DMS53 treated with DMSO at 0.1 percent for 48 hours (cell line): ENCODE measurements at regions not wholly inside any gene's neighbourhood (a gene's known extent, or its start where the extent isn't known, plus 50 kb on each side); places are given as distances from the start of the nearest gene placed in this dataset.

Experiments
- DNase-seq: peaks from one replicate; lab custom pipeline; 2025; ENCODE audit not compliant: unreplicated experiment; lab: John Stamatoyannopoulos, UW

- no peak for DNase-seq
Measured at GRCh38 chr2:126825316-126825715, 73.4 kb upstream of the TEX51 start.

GRCh38 chr2:126826491-126826890 is 72.2 kb upstream of the TEX51 start:
- DNase-seq, result no peak

DNA sequence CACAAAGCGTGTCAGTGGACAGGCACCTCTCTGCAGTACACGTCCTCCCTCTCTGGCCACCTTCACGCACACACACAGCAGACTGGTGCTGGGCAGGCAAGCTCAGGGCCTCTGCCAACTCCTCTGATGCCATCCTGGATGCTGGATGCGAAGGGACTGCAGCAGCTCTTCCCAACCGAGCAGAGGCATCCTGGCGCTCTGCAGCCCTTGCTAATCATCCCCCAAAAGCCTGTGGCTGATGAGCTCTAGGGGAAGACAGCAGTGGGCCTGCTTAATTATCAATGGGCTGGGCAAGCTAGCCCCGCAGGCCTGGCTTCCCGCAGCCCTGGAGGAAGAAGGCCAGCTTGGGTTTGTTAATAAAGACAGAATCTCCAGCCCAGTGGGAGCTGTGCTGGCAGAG is 71.3 kb upstream of the TEX51 start:
- DNase-seq, result no peak

DNA sequence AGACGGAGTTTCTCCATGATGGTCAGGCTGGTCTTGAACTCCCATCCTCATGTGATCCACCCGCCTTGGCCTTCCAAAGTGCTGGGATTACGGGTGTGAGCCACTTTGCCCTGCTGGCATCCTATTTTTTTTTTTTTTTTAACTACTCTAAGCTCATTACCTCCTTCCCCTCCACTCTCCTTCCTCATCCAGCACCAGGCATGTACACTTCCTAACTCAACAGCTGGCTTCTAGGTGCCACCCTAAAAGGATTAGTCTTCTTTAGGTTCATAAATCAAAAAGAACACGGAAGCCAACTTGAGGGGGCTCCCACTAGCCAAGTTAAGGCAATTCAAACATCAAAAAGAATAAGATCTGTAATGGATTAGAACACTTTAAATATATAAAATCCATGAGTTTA is 70.6 kb upstream of the TEX51 start:
- DNase-seq, result no peak

DNA sequence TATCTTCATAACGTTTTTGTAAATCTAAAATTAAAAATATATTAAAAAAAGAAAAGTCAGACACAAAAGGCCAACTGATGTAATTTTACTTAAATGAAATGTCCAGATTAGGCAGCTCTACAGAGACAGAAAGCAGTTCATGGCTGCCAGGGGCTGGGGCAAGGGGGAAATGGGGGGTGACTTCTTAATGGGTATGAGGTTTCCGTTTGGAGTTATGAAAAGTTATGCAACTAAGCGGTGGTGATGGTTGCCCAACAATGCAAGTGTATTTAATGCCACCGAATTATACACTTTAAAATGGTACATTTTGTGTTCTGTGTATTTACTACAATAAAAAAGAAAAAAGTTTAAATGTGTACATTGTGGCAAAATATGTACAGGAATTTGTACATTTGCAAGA is 70.2 kb upstream of the TEX51 start:
- no peak for DNase-seq

GRCh38 chr2:126831234-126832005 is 67.3 kb upstream of the TEX51 start:
- DNase-seq, result no peak

DNA sequence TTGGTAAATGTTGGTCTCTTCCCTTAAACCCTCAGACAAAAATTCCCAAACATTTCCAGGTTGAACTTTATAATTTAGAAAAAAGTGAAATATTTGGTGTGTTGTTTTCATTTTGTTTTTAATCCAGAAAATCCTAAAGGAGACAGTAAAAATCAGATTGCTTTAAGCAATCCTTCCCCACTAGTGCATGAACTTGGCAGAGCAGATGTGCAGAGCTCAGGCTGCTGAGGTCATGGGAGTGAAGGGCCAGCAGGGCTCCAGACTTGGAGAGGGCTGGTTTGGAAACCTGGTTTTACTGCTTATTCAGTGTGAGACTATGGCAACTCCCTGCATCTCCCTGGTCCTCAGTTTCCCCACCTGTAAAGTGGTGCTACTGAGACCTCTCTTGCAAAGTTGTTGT is 66.7 kb upstream of the TEX51 start:
- DNase-seq, result no peak

DNA sequence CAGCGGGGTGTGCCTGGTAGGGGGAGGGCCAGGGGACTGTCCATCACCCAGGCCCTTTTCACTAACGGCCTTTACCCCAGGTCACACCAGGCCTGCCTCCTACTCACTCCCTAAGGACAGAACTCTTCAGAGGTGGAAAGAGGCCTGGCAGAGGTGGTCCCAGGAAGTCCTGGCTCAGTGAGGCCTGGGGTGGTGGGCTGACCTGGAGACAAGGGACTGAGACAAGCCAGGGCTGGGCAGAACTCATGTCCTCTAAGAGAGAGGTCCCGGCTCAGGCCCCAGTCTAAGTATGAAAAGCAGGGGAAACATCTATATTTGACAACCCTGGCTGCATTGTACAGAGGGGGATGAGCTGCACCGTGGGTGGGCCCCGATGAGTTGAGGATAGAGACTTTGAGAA is 65.9 kb upstream of the TEX51 start:
- no peak for DNase-seq

DNA sequence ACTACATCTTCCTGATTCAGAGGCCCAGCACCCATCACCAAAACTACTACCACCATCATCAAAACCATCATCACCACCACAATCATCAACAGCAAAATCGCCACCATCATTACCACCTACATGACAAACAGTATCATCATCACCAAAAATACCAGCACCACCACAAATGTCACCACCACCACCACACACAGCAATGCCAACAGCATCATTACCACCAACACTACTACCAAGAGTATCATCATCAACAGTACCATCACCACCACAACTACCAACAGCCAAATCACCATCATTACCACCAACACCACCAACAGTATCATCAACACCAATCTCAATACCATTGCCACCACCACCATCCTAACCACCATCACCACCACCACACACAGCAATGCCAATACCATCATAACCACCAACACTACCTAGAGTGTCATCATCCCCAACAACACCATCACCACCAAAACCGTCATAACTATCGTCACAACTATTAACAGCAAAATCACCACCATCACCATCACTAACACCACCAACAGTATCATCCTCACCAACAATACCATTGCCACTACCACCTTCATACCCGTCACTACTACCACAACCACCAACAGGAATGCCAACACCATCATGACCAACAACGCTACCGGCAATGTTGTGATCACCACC is 64.6 kb upstream of the TEX51 start:
- DNase-seq, result no peak

DNA sequence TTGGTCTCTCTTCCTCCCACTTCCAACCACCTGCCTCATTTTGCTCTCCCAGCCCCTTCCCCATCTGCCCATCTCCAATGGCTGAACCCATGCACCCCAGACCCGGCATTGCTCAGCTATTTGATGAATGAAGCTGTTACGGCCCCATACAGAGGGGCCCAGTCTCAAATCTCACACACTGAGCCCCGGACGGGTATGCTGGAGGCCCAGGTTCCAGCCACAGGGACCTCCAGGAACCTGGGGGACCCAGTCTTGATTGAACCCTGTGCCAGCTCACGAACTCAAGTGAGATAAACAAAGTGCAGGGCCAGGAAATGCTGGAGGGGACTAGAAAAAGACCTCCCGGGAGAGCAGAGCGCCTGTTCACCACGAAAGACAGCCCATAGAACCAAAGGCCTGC is 63.4 kb upstream of the TEX51 start:
- DNase-seq, result no peak

GRCh38 chr2:126835831-126836230 is 62.9 kb upstream of the TEX51 start:
- DNase-seq, result no peak

DNA sequence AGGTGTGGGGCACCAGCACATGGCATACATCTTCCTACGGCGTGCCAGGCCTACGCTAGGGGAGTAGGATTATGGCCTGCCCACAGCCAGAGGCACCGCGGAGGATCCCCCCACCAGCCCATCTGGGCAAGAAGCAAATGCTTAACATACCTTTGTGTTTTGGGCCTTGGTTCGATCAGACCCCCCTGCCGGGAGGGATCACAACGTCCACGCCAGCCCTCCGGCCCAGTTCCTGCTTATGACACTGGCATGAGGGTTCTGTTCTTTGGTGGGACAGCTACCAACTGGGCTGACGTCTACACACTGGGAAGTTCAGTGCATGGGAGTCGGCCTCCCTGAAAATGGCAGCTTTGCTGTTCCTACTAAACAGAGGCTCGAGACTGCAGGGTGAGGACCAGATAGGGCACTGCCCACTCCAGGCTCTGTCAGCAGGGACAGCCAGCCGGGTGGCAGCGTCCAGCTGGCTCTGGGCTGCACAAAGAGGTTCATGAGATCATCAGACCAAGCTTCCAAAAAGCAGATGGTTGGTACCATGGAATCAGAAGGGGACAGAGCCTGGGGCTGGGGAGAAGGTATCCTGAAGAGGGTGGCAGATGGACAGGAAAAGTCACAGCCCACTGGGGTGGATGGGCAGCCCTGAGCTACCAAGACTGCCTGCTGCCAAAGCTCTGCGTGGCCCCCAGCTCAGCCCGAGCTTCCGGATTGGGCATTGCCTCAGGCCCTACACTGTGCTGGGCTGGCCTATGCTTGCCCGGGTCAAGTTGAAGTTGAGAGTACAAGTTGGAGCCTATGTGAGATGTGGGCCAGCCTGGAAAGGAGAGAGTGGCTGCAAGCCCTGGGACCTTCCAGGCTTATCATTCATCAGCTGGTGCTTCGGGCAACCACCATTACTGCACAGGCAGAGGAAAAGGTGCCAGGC is 61.7 kb upstream of the TEX51 start:
- no peak for DNase-seq

- no peak for DNase-seq
Measured at GRCh38 chr2:126837966-126838715, 60.5 kb upstream of the TEX51 start.

- DNase-seq, result no peak
Measured at GRCh38 chr2:126838716-126838985, 60.0 kb upstream of the TEX51 start.

DNA sequence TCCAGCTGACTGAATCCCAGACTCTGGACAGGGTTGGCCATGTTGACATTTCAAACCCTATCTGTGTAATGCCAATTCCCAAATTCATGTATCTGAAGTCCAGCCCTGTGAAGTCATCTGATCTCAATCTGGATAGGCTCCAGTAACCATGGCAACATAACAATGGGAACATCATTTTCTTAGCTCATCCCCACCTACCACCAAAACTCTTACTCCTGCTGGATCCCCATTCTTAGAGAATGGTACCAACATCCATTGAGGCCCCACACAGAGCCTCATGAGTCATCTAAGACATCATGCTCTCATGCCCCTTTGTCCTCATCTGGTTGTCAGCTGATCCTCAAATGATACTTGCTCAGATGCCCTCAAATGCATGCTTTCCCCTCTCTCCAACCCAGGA is 58.9 kb upstream of the TEX51 start:
- no peak for DNase-seq

DNA sequence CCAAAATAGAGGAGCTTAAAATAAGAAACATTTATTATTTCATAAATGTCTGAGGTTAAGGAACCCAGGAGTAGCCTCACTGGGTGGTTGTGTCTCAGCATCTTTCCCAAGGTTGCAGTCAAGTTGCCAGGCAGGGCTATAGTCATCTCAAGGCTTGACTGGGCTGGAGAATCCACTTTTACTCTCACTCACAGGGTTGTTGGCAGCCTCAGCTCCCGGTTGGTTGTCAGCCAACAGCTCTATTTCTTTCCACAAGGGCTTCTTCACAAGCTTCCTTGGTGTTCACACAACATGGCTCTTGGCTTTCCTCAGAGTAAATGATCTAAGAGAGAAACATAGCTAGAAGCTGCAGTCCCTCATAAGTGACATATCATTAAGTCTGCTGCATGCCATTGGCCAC is 55.6 kb upstream of the TEX51 start:
- DNase-seq, result no peak

DNA sequence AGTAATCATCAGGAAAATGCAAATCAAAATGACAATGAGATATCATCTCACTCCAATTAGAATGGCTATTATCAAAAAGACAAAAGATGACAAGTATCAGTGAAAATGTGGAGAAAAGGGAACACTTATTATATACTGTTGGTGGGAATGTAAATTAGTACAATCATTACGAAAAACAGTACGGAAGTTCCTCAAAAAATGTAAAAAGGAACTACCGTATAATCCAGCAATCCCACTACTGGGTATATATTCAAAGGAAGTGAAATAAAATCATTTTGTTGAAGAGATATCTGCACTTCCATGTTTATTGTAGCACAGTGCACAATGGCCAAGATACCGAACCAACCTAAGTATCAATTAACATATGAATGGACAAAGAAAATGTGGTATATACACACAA is 52.4 kb upstream of the TEX51 start:
- no peak for DNase-seq
